NCI-H146 (cell line): ENCODE measurements at regions not wholly inside any gene's neighbourhood (a gene's known extent, or its start where the extent isn't known, plus 50 kb on each side); places are given as distances from the start of the nearest gene placed in this dataset.
"Not testable (repeated sequence)": the region's sequence is repeated elsewhere in the genome, so short reads cannot be mapped to it uniquely, and the experiment has no call there.

ENCODE experiments used
- DNase-seq: peaks from one replicate; lab custom pipeline; 2025; lab: John Stamatoyannopoulos, UW

GRCh38 chr2:236899950-236900640 lies 185.6 kb upstream of the COPS8 start:
- no peak for DNase-seq

GRCh38 chr2:236901956-236902355 lies 183.7 kb upstream of the COPS8 start:
- DNase-seq = no peak

GRCh38 chr2:236903978-236904377 lies 181.7 kb upstream of the COPS8 start:
- DNase-seq = no peak

- DNase-seq = no peak
Observed at GRCh38 chr2:236904389-236905263, 181.1 kb upstream of the COPS8 start.

- no peak for DNase-seq
Observed at GRCh38 chr2:236905976-236906375, 179.7 kb upstream of the COPS8 start.

GRCh38 chr2:236908439-236909192 lies 177.1 kb upstream of the COPS8 start:
- DNase-seq = no peak

- DNase-seq = no peak
Observed at GRCh38 chr2:236909193-236909504, 176.5 kb upstream of the COPS8 start.

- no peak for DNase-seq
Observed at GRCh38 chr2:236909802-236910201, 175.9 kb upstream of the COPS8 start.

GRCh38 chr2:236910781-236911495 lies 174.8 kb upstream of the COPS8 start:
- DNase-seq = no peak

- DNase-seq = no peak
Observed at GRCh38 chr2:236912326-236913120, 173.2 kb upstream of the COPS8 start.

- no peak for DNase-seq
Observed at GRCh38 chr2:236915186-236915585, 170.5 kb upstream of the COPS8 start.

- no peak for DNase-seq
Observed at GRCh38 chr2:236915726-236916125, 170.0 kb upstream of the COPS8 start.

- DNase-seq = no peak
Observed at GRCh38 chr2:236916181-236916580, 169.5 kb upstream of the COPS8 start.

- DNase-seq = no peak
Observed at GRCh38 chr2:236916651-236917050, 169.0 kb upstream of the COPS8 start.

- no peak for DNase-seq
Observed at GRCh38 chr2:236917164-236917563, 168.5 kb upstream of the COPS8 start.

GRCh38 chr2:236918545-236918944 lies 167.1 kb upstream of the COPS8 start:
- DNase-seq = no peak

- DNase-seq = no peak
Observed at GRCh38 chr2:236919209-236919608, 166.5 kb upstream of the COPS8 start.

GRCh38 chr2:236919801-236920379 lies 165.8 kb upstream of the COPS8 start:
- DNase-seq = not testable (repeated sequence)

GRCh38 chr2:236922061-236922460 lies 163.6 kb upstream of the COPS8 start:
- no peak for DNase-seq

GRCh38 chr2:236928380-236929037 lies 157.2 kb upstream of the COPS8 start:
- DNase-seq = no peak
